A549 (cell line): ENCODE measurements at regions not wholly inside any gene's neighbourhood (a gene's known extent, or its start where the extent isn't known, plus 50 kb on each side); places are given as distances from the start of the nearest gene placed in this dataset.

Experiments
- ATAC-seq, 2 experiments: fragments of 200-7000 bp in 1 of 2; fragments of >200 bp in 1 of 2; cut with Nextera tagmentation in 1 of 2; cut with Tn5 transposase in 1 of 2; 3 replicates each; pipeline versions ENCODE4 v1.8.0 to v1.9.1; 2018 to 2020; ENCODE audit warnings: mild to moderate bottlenecking in 1 of 2, moderate library complexity in 1 of 2
- CTCF ChIA-PET: fragments of 300-600 bp; sonication (Branson Sonifier 250); formaldehyde crosslinking; extraction: SDS; loops from one replicate; lab custom pipeline; 2021; ENCODE audit warnings: antibody characterized with exemption, inconsistent platforms; lab: Yijun Ruan, JAX
- POLR2A ChIA-PET: fragments of 350-600 bp; formaldehyde crosslinking; extraction: SDS; loops from one replicate; lab custom pipeline; 2021; ENCODE audit warnings: antibody characterized with exemption, inconsistent platforms; lab: Yijun Ruan, JAX
- DNase-seq, 2 experiments: peaks; one replicate each; pipeline versions ENCODE4 v3.0.0 to v3.0.0-alpha.2; 2011 to 2016; ENCODE audit warnings: low read depth in 1 of 2, low spot score in 1 of 2
- FAIRE-seq: peaks from 2 replicates; lab custom pipeline; 2011; peaks lifted over from hg19 to GRCh38; lab: Jason Lieb, UNC
- H3K27ac ChIP-seq, 2 experiments: fragments of >200 bp; sonication (Bioruptor Twin); formaldehyde crosslinking; 3 replicates each; pipeline ENCODE4 v1.5.1; 2016 to 2017
- H3K4me1 ChIP-seq: fragments of >200 bp; sonication (Bioruptor Twin); formaldehyde crosslinking; 3 replicates; pipeline ENCODE4 v1.6.1; 2016
- H3K4me2 ChIP-seq: fragments of >200 bp; sonication (Bioruptor Twin); formaldehyde crosslinking; 3 replicates; pipeline ENCODE4 v1.6.1; 2016
- H3K4me3 ChIP-seq: fragments of >200 bp; sonication (Bioruptor Twin); formaldehyde crosslinking; 3 replicates; pipeline ENCODE4 v1.5.1; 2016
- H3K9me3 ChIP-seq: fragments of >200 bp; sonication (Bioruptor Twin); formaldehyde crosslinking; 3 replicates; pipeline ENCODE4 v1.6.1; 2016
- CBX2 ChIP-seq: fragments of 200-600 bp; sonication (generic); IDR thresholded peaks from 2 replicates; pipeline ENCODE4 v1.6.1; 2016; ENCODE audit warnings: low read depth, mild to moderate bottlenecking, borderline replicate concordance
- CHD2 ChIP-seq: fragments of 150-350 bp; IDR thresholded peaks from 2 replicates; pipeline ENCODE4 v1.6.1; 2014; ENCODE audit warnings: low read length; ENCODE audit not compliant: partially characterized antibody
- EHF ChIP-seq: fragments of 250-450 bp; sonication (Bioruptor Pico); IDR thresholded peaks from 2 replicates; pipeline ENCODE4 v1.5.0; 2020; ENCODE audit warnings: mild to moderate bottlenecking
- EP300 ChIP-seq, 2 experiments: fragments of >200 bp; sonication (Bioruptor Twin); formaldehyde crosslinking; IDR thresholded peaks; 2 replicates in 1 of 2; 3 replicates in 1 of 2; pipeline ENCODE4 v1.6.1; 2016 to 2017
- ESRRA ChIP-seq: fragments of 150-350 bp; IDR thresholded peaks from 2 replicates; pipeline ENCODE4 v1.6.1; 2014; ENCODE audit warnings: mild to moderate bottlenecking, low read length, borderline replicate concordance
- FOSB ChIP-seq: fragments of 250-450 bp; sonication (Bioruptor Pico); IDR thresholded peaks from 2 replicates; pipeline ENCODE4 v1.5.0; 2020; ENCODE audit warnings: mild to moderate bottlenecking, moderate library complexity
- FOXS1 ChIP-seq: fragments of 250-450 bp; sonication (Bioruptor Pico); IDR thresholded peaks from 2 replicates; pipeline ENCODE4 v1.5.0; 2020; ENCODE audit warnings: mild to moderate bottlenecking, moderate library complexity
- HDAC2 ChIP-seq: fragments of 200-600 bp; sonication (generic); IDR thresholded peaks from 2 replicates; pipeline ENCODE4 v1.6.1; 2016
- HOXA7 ChIP-seq: fragments of 250-450 bp; sonication (Bioruptor Pico); IDR thresholded peaks from 2 replicates; pipeline ENCODE4 v1.5.0; 2020; ENCODE audit warnings: mild to moderate bottlenecking, moderate library complexity
- HOXB13 ChIP-seq: fragments of 250-450 bp; sonication (Bioruptor Pico); IDR thresholded peaks from 2 replicates; pipeline ENCODE4 v1.5.0; 2020; ENCODE audit warnings: low read depth, mild to moderate bottlenecking, moderate library complexity
- JUN ChIP-seq, 2 experiments: fragments of >200 bp; sonication (Bioruptor Twin); formaldehyde crosslinking; IDR thresholded peaks; 2 replicates in 1 of 2; 3 replicates in 1 of 2; pipeline ENCODE4 v1.6.1; 2016 to 2017
- KDM5A ChIP-seq: fragments of 200-600 bp; sonication (generic); IDR thresholded peaks from 2 replicates; pipeline ENCODE4 v1.6.1; 2016; ENCODE audit warnings: antibody characterized with exemption, mild to moderate bottlenecking
- NR3C1 ChIP-seq: fragments of >200 bp; sonication (Bioruptor Twin); formaldehyde crosslinking; IDR thresholded peaks from 3 replicates; pipeline ENCODE4 v1.6.1; 2017
- PHF8 ChIP-seq: fragments of 200-600 bp; sonication (generic); IDR thresholded peaks from 2 replicates; pipeline ENCODE4 v1.6.1; 2016; ENCODE audit warnings: low read depth, mild to moderate bottlenecking, antibody characterized with exemption, moderate library complexity, borderline replicate concordance
- POLR2A ChIP-seq: IDR thresholded peaks from 2 replicates; pipeline ENCODE4 v1.6.1; 2012; ENCODE audit warnings: mild to moderate bottlenecking, low read length
- RAD21 ChIP-seq, 2 experiments: fragments of >200 bp in 1 of 2; sonication (Bioruptor Twin) in 1 of 2; formaldehyde crosslinking in 1 of 2; IDR thresholded peaks in 1 of 2; conservative IDR thresholded peaks in 1 of 2; 2 replicates in 1 of 2; 3 replicates in 1 of 2; pipeline ENCODE4 v1.6.1; 2012 to 2018; ENCODE audit warnings: inconsistent platforms in 1 of 2
- TFCP2L1 ChIP-seq: fragments of 250-450 bp; sonication (Bioruptor Pico); IDR thresholded peaks from 2 replicates; pipeline ENCODE4 v1.5.0; 2021; ENCODE audit warnings: mild to moderate bottlenecking
- ZFP36 ChIP-seq: fragments of 450-650 bp; IDR thresholded peaks from 2 replicates; pipeline ENCODE4 v1.6.1; 2014; ENCODE audit warnings: borderline replicate concordance; ENCODE audit not compliant: partially characterized antibody
- WGBS: methylation state at CpG from one replicate; pipeline ENCODE4 v1.1.6; 2017; ENCODE audit errors: missing lambda C conversion rate; 5-methylcytosine and 5-hydroxymethylcytosine counted together
- TF ChIP-seq, protein P1 (sequence below): fragments of >200 bp; sonication (Bioruptor Twin); formaldehyde crosslinking; IDR thresholded peaks from 3 replicates; pipeline ENCODE4 v1.5.1; 2016
- TF ChIP-seq, protein P2 (sequence below): IDR thresholded peaks from 2 replicates; pipeline ENCODE4 v1.6.1; 2012; ENCODE audit warnings: low read depth, borderline replicate concordance
- TF ChIP-seq, protein P3 (sequence below): IDR thresholded peaks from 2 replicates; pipeline ENCODE4 v1.6.1; 2012

DNA sequence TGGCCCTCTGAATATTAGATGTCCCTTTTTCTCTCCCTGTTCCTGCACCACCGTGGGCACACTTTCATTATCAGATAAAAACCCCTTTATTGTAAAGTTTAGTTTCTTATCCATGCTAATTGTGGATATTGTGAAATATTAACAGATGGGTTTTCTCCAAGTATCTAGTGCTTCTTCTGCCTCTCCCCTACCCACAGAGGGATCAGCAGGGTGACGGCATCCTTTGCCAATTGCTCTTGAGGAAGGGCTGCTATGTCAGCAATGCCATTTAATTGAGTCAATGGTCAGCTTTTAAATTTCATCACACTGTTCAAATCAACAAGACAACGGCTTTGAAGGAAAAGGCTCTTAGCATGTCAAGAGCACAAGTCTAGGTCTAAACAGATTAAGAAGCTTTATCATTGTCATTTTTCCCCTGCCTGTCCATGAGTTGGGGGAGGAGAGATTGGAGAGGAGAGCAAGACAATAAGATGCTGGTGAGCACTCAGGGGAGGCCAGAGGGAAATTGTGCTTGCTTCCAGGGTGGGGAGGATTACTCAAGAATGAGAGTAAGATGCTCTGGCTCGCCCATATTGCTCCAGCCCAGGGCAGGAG, 443.0 kb upstream of the CCL2 start:
- no peak for FAIRE-seq
- POLR2A ChIA-PET, result no interaction called here
- Histone ChIP-seq H3K27ac (no peak overlapping the region), H3K4me2 (no peak overlapping the region), H3K4me3 (no peak overlapping the region), H3K9me3 (no peaks in the 10 kb centered on the region), H3K4me1 (no peaks in the 10 kb centered on the region)
- no peak for TF ChIP-seq ZFP36
- CTCF ChIA-PET, result no interaction called here
- 3% methylated on average over 4 of the region's 4 CpGs for WGBS
- no peak for DNase-seq
- no peak for ATAC-seq

DNA sequence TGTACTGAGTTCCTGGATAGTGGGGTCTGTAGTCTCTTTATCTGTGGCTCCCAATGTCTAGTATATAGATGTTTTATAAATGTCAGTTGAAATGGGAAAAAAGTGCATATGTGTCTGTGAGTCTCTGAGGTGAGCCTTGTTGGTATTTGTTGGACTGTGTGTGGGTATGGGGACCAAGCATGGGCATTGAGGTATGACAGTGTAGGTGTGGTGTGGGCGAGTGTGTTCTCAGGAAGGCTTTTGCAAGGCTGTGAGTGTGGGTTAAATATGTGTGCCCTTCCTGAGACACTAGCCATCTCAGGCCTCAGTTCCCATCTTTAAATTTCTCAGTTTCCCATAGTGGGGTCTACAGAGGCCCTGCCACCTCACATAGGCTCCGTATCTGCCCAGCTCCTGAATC, 440.2 kb upstream of the CCL2 start:
- no peak for DNase-seq
- CTCF ChIA-PET, result no interaction called here
- FAIRE-seq, result no peak

DNA sequence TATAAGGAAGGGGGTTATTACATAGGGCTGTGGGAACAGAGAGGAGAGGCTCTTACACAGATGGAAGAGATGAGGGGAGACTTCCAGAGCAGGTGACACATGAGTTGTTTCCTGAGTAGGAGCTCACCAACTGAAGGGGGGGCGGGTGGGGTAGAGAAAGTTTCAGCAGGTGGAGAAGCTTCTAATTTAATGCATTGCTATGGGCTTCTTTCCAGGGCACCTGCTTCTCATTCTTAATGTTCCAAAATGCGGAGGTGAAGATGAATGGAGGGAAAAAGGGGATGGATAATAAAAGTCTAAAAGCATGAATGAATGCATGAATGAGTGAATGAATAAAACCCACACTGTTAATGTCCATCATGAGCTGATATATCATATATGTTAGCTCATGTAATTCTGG, 439.0 kb upstream of the CCL2 start:
- POLR2A ChIA-PET, result no interaction called here
- no peaks in the 10 kb centered on the region for H3K4me1 ChIP-seq
- no peak for DNase-seq
- CTCF ChIA-PET, result interaction anchor here (0.8 kb wide), 2 partner anchors 295 to 496 kb away, joined by 3 read pairs; no protein-coding TSS in a partner anchor
- H3K9me3 ChIP-seq, result no peaks in the 10 kb centered on the region
- FAIRE-seq, result no peak
- no peak overlapping the region for H3K4me3 ChIP-seq
- no peak overlapping the region for H3K27ac ChIP-seq
- H3K4me2 ChIP-seq, result no peak overlapping the region
- ATAC-seq, result no peak
- TF ChIP-seq HOXA7 (CRISPR knock-in tag) (no peak), EHF (CRISPR knock-in tag) (no peak), HOXB13 (CRISPR knock-in tag) (no peak), KDM5A (no peak)
- TF ChIP-seq, all 56 proteins: peak for 0
- WGBS, result 6% methylated on average over 1 of the region's 2 CpGs

More for the DNA sequence above, 440.2 kb upstream of the CCL2 start:
- ATAC-seq, result no peak
- Histone ChIP-seq H3K9me3 (no peaks in the 10 kb centered on the region), H3K4me3 (no peak overlapping the region), H3K27ac (no peak overlapping the region), H3K4me2 (no peak overlapping the region), H3K4me1 (no peaks in the 10 kb centered on the region)
- 3% methylated on average over 2 of the region's 2 CpGs for WGBS
- TF ChIP-seq RAD21 (conservative IDR thresholded peaks at IDR 0.05 in 1 of 2, IDR thresholded peaks at IDR 0.05 in 1 of 2) (no peak), FOXS1 (CRISPR knock-in tag) (no peak), JUN (IDR thresholded peaks at IDR 0.05) (no peak)
- TF ChIP-seq, protein P1, sequence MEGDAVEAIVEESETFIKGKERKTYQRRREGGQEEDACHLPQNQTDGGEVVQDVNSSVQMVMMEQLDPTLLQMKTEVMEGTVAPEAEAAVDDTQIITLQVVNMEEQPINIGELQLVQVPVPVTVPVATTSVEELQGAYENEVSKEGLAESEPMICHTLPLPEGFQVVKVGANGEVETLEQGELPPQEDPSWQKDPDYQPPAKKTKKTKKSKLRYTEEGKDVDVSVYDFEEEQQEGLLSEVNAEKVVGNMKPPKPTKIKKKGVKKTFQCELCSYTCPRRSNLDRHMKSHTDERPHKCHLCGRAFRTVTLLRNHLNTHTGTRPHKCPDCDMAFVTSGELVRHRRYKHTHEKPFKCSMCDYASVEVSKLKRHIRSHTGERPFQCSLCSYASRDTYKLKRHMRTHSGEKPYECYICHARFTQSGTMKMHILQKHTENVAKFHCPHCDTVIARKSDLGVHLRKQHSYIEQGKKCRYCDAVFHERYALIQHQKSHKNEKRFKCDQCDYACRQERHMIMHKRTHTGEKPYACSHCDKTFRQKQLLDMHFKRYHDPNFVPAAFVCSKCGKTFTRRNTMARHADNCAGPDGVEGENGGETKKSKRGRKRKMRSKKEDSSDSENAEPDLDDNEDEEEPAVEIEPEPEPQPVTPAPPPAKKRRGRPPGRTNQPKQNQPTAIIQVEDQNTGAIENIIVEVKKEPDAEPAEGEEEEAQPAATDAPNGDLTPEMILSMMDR, result no peak
- POLR2A ChIA-PET, result no interaction called here

DNA sequence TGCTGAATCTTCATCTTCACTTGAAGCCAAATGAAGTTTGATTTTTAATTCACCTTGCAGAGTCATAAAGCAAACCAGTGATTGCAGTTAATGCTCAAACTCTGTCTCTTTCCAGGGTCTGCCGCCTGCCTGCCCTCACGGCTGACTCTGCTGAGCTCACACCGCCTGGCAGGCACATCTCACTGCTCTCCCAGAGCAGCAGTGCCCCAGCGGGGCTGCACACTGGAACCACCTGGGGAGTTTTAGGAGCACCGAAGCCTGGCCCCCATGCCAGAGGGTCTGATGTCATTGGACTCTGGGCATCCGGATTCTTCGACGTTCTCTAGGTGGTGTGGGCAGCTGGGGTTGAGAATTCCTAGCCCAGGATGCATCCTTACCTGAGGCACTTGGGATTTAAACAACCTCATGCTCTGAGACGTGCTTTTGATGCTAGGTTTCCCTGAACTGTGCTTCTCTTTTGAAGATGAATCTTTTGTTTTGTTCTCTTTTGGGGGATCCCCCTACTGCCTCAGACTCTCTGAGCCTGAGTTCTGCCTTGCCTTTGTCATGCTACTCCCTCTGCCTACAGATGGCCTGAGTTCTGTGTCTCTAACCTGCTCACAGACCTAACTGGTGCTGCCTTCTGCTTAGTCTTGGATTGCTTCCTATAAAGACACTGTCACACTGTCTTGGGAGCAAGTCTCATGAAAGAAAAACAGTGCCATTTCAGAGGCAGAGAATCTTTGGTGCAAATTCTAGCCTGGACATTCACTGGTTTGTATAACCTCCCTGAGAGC, 438.1 kb upstream of the CCL2 start:
- no peak overlapping the region for H3K4me3 ChIP-seq
- ChIA-PET CTCF (interaction anchor here (1.0 to 1.6 kb wide), 4 partner anchors 8 to 39 kb away, joined by 3 to 4 read pairs (median 3); no protein-coding TSS in a partner anchor), POLR2A (no interaction called here)
- no peak for ATAC-seq
- no peak for DNase-seq
- WGBS, result 0% methylated on average over 9 of the region's 9 CpGs
- H3K4me2 ChIP-seq, result no peak overlapping the region
- TF ChIP-seq EP300 (IDR thresholded peaks at IDR 0.05), result no peak
- TF ChIP-seq CHD2, result no peak
- TF ChIP-seq, protein P2, sequence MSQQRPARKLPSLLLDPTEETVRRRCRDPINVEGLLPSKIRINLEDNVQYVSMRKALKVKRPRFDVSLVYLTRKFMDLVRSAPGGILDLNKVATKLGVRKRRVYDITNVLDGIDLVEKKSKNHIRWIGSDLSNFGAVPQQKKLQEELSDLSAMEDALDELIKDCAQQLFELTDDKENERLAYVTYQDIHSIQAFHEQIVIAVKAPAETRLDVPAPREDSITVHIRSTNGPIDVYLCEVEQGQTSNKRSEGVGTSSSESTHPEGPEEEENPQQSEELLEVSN, result no peak
- no peak for TF ChIP-seq PHF8
- TF ChIP-seq, protein P3, sequence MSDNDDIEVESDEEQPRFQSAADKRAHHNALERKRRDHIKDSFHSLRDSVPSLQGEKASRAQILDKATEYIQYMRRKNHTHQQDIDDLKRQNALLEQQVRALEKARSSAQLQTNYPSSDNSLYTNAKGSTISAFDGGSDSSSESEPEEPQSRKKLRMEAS, result no peak
- no peak for TF ChIP-seq TFCP2L1 (CRISPR knock-in tag)
- TF ChIP-seq ZFP36, result no peak
- no peak for TF ChIP-seq FOXS1 (CRISPR knock-in tag)
- no peak for TF ChIP-seq HDAC2
- no peak for TF ChIP-seq FOSB (CRISPR knock-in tag)
- TF ChIP-seq ESRRA, result no peak
- TF ChIP-seq NR3C1, result no peak
- TF ChIP-seq EHF (CRISPR knock-in tag), result no peak
- TF ChIP-seq POLR2A, result no peak
- no peak for TF ChIP-seq CBX2
- H3K4me1 ChIP-seq, result no peaks in the 10 kb centered on the region
- no peak for FAIRE-seq
- H3K27ac ChIP-seq, result no peak overlapping the region
- H3K9me3 ChIP-seq, result no peaks in the 10 kb centered on the region
